ENCODE measurements at regions not wholly inside any gene's neighbourhood (a gene's known extent, or its start where the extent isn't known, plus 50 kb on each side); places are given as distances from the start of the nearest gene placed in this dataset.

- TF ChIP-seq CTCF (IDR thresholded peaks at IDR 0.05) (no peak), POLR2A (IDR thresholded peaks at IDR 0.05) (no peak), EP300 (IDR thresholded peaks at IDR 0.05) (no peak)
Measured at GRCh38 chr4:173714456-173714855, 184.4 kb upstream of the HAND2 start.
